Ovary (tissue), 3 donors: ENCODE measurements at regions not wholly inside any gene's neighbourhood (a gene's known extent, or its start where the extent isn't known, plus 50 kb on each side); places are given as distances from the start of the nearest gene placed in this dataset.

Source experiments
- CTCF ChIP-seq, 3 donors: fragments of 450-650 bp in 2 of 3; fragments of 200-600 bp in 1 of 3; IDR thresholded peaks; one replicate each; pipeline versions ENCODE4 v1.5.1 to v1.8.0; 2016 to 2022; ENCODE audit warnings: antibody characterized with exemption in 3 of 3, mild to moderate bottlenecking in 1 of 3
- EP300 ChIP-seq: sonication (generic); formaldehyde crosslinking; IDR thresholded peaks from one replicate; pipeline ENCODE4 v1.6.1; 2017; ENCODE audit warnings: antibody characterized with exemption
- POLR2A ChIP-seq: fragments of 450-650 bp; IDR thresholded peaks from one replicate; pipeline ENCODE4 v1.6.1; 2017; ENCODE audit warnings: antibody characterized with exemption, mild to moderate bottlenecking, moderate library complexity
- donor health status: DM: no; HTN: no; CAD: no.

- TF ChIP-seq EP300 (no peak), CTCF (IDR thresholded peaks at IDR 0.05) (no peak), POLR2A (no peak)
Measured at GRCh38 chr1:172727956-172728603, 69.2 kb downstream of the FASLG start.
